ENCODE measurements at regions not wholly inside any gene's neighbourhood (a gene's known extent, or its start where the extent isn't known, plus 50 kb on each side); places are given as distances from the start of the nearest gene placed in this dataset.

DNA sequence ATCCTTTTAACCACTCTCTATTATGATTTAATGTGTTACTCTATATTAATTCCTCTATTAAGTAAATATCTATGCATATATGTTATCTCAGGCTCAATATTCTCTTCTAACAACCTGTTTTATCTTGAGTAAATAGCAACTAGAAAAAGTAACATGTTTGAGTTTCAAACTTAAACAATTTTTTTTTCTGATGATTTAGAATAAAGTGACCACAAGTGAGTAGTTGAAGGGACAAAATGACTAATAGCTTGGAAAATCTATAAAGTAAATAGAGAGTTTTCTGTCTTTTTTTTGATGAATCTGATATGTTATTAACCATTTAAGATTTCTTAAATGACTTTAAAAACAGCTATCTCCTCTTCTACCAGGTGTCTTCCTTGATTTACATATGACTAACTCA is 483.8 kb downstream of the TFEC start:
- Mint-ChIP-seq H3K36me3 (no peaks in the 10 kb centered on the region), H3K27me3 (peaks cover 8% of the 10 kb centered on the region), H3K9me3 (no peaks in the 10 kb centered on the region), H3K27ac (no peak overlapping the region), H3K4me3 (no peak overlapping the region), H3K4me1 (no peaks in the 10 kb centered on the region)
- ATAC-seq = no peak

DNA sequence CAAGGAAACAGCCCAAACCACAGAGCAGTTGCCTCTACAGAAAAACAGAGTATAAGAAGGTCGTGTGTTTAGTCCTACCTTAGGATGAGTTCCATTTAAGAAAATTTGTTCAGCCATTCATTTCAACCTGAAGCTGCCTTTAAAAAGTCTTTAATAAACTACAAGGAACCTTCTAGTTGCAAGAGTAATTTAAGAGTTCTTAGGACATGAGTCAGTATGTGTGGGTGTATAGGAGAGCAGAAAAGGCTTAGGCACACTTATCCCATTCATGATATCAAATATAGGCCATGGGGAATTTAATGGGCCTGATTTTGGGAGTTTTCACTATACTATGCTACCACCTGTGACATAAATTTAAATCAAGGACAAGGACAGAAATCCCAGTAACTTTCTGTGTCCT is 496.8 kb downstream of the TFEC start:
- Mint-ChIP-seq H3K27ac (no peak overlapping the region), H3K4me1 (no peaks in the 10 kb centered on the region), H3K9me3 (no peaks in the 10 kb centered on the region), H3K36me3 (no peaks in the 10 kb centered on the region), H3K4me3 (no peak overlapping the region), H3K27me3 (peaks cover 16% of the 10 kb centered on the region)
- ATAC-seq = no peak

DNA sequence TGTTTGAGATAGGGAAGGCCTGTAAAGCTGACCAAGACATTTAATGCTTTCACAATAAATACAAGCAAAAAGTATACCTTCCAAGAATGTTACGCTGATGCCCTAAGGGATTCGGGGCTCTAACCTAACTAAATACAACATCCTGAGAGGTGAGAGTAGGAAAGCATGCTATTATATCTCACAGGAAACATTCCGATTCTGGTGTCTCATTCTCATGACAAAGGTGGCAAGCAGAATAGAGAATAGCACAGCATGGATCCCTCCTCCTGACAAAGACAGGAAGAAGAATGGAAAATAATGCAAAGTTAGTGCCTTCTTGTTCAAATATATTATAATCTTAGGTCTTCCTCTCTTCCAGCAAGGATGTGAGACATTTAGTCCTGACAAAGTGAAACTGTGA is 504.3 kb downstream of the TFEC start:
- no peak for ATAC-seq
- H3K4me3 Mint-ChIP-seq = no peak overlapping the region
- H3K4me1 Mint-ChIP-seq = no peaks in the 10 kb centered on the region
- no peaks in the 10 kb centered on the region for H3K36me3 Mint-ChIP-seq
- H3K27ac Mint-ChIP-seq = no peak overlapping the region
- H3K27me3 Mint-ChIP-seq = no peaks in the 10 kb centered on the region
- peaks cover 8% of the 10 kb centered on the region for H3K9me3 Mint-ChIP-seq

- Mint-ChIP-seq H3K27ac (no peak overlapping the region), H3K9me3 (peaks cover 8% of the 10 kb centered on the region), H3K27me3 (no peaks in the 10 kb centered on the region), H3K4me3 (no peak overlapping the region), H3K4me1 (no peaks in the 10 kb centered on the region), H3K36me3 (no peaks in the 10 kb centered on the region)
- no peak for ATAC-seq
Measured at GRCh38 chr7:115522174-115522573, 508.4 kb downstream of the TFEC start.

GRCh38 chr7:115516341-115516740 is 514.2 kb downstream of the TFEC start:
- Mint-ChIP-seq H3K36me3 (no peaks in the 10 kb centered on the region), H3K27ac (no peak overlapping the region), H3K4me1 (no peaks in the 10 kb centered on the region), H3K4me3 (no peak overlapping the region), H3K27me3 (no peaks in the 10 kb centered on the region), H3K9me3 (no peaks in the 10 kb centered on the region)
- no peak for ATAC-seq

- no peaks in the 10 kb centered on the region for H3K36me3 Mint-ChIP-seq
- no peak for ATAC-seq
- peaks cover 21% of the 10 kb centered on the region for H3K27me3 Mint-ChIP-seq
- no peak overlapping the region for H3K4me3 Mint-ChIP-seq
- no peak overlapping the region for H3K27ac Mint-ChIP-seq
- no peaks in the 10 kb centered on the region for H3K4me1 Mint-ChIP-seq
- H3K9me3 Mint-ChIP-seq = no peaks in the 10 kb centered on the region
Measured at GRCh38 chr7:115511330-115511729, 519.2 kb downstream of the TFEC start.

DNA sequence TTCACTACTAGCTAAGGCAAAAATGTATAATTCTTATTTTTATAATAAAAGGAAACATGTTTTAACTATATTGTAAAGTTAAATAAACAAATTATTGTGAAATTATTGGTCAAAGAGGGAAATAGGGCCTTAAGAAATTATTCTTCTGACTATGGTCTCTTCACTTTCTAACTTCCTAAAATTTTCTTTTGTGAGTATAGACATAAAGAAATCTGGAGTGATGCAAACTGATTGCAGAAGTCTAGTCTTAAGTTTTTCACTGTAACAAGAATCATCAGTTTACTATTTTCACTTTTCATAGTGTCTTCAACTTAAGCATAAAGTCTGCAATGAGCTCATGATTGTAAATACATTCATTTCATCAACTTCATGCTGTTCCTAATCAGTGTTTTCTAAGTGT is 525.4 kb downstream of the TFEC start:
- Mint-ChIP-seq H3K36me3 (no peaks in the 10 kb centered on the region), H3K4me3 (no peak overlapping the region), H3K27me3 (peaks cover 21% of the 10 kb centered on the region), H3K9me3 (no peaks in the 10 kb centered on the region), H3K4me1 (no peaks in the 10 kb centered on the region), H3K27ac (no peak overlapping the region)
- no peak for ATAC-seq

- no peak overlapping the region for H3K27ac Mint-ChIP-seq
- ATAC-seq = no peak
Measured at GRCh38 chr7:115499956-115500355, 530.6 kb downstream of the TFEC start.

GRCh38 chr7:115496006-115496405 is 534.6 kb downstream of the TFEC start:
- Mint-ChIP-seq H3K4me3 (no peak overlapping the region), H3K27ac (no peak overlapping the region), H3K36me3 (no peaks in the 10 kb centered on the region), H3K4me1 (no peaks in the 10 kb centered on the region), H3K9me3 (no peaks in the 10 kb centered on the region), H3K27me3 (no peaks in the 10 kb centered on the region)
- ATAC-seq = no peak

More at GRCh38 chr7:115499956-115500355, 530.6 kb downstream of the TFEC start:
- no peak overlapping the region for H3K4me3 Mint-ChIP-seq
- H3K4me1 Mint-ChIP-seq = no peaks in the 10 kb centered on the region
- no peaks in the 10 kb centered on the region for H3K27me3 Mint-ChIP-seq
- H3K36me3 Mint-ChIP-seq = no peaks in the 10 kb centered on the region
- H3K9me3 Mint-ChIP-seq = no peaks in the 10 kb centered on the region

- Mint-ChIP-seq H3K9me3 (no peaks in the 10 kb centered on the region), H3K4me3 (no peak overlapping the region), H3K4me1 (no peaks in the 10 kb centered on the region), H3K36me3 (no peaks in the 10 kb centered on the region), H3K27me3 (no peaks in the 10 kb centered on the region), H3K27ac (no peak overlapping the region)
- no peak for ATAC-seq
Measured at GRCh38 chr7:115494529-115495147, 535.9 kb downstream of the TFEC start.

- no peak for ATAC-seq
- Mint-ChIP-seq H3K27ac (no peak overlapping the region), H3K36me3 (no peaks in the 10 kb centered on the region), H3K4me3 (no peak overlapping the region), H3K4me1 (no peaks in the 10 kb centered on the region), H3K27me3 (no peaks in the 10 kb centered on the region), H3K9me3 (no peaks in the 10 kb centered on the region)
Measured at GRCh38 chr7:115493381-115493780, 537.2 kb downstream of the TFEC start.

DNA sequence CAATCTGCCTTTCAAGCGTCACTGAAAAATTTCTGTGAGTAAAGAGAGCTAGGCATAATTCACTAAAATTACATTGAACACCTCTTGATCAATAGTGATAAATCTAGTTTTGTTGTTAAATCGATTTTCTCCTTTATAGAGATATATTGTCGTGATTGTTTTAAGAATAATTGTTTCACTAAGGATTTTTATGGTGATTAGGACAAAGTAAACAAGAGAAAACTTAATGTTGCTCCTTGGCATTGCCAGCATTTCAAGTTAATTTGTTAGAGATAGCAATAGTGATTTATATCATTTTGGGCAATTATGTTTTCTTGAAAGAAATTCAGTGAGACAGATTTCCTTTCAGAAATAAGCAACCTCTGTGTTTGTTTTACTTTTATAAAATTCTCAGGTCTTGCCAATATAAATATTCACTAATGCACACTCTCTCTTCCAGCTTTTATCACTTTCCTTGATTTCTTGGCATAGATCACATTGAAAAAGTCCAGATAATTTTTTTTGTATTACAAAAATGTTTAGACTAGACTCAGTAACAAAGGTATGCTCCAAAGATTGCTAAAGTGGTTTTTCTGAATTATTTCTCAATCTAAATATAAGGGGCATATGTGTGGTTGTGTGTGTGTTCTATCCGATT is 538.7 kb downstream of the TFEC start:
- ATAC-seq = no peak
- Mint-ChIP-seq H3K4me3 (no peak overlapping the region), H3K36me3 (no peaks in the 10 kb centered on the region), H3K27me3 (peaks cover 5% of the 10 kb centered on the region), H3K27ac (no peak overlapping the region), H3K4me1 (no peaks in the 10 kb centered on the region), H3K9me3 (no peaks in the 10 kb centered on the region)

GRCh38 chr7:115479448-115479847 is 551.1 kb downstream of the TFEC start:
- H3K9me3 Mint-ChIP-seq = no peaks in the 10 kb centered on the region
- H3K4me3 Mint-ChIP-seq = no peak overlapping the region
- H3K27me3 Mint-ChIP-seq = peaks cover 54% of the 10 kb centered on the region
- H3K36me3 Mint-ChIP-seq = no peaks in the 10 kb centered on the region
- H3K27ac Mint-ChIP-seq = no peak overlapping the region
- ATAC-seq = no peak
- H3K4me1 Mint-ChIP-seq = peaks cover 28% of the 10 kb centered on the region

DNA sequence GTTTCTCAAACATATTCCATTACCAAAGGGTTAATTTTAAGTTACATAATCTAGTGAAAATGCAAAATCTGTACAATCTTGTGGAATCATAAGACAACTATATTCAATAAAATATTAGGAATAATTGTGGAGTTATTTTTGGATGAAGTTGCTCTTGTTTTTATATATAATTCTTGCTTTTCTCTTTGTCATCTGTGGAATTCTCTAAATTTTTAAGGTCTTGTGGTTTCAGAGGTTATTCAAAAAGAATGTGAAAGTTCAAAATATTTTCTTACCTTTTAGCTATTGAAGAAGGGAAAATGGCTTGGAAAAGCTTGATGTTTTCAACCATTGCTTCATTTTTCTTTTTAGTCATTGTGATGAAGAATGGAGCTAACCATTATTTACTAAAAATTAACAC is 552.1 kb downstream of the TFEC start:
- Mint-ChIP-seq H3K4me1 (peaks cover 28% of the 10 kb centered on the region), H3K36me3 (no peaks in the 10 kb centered on the region), H3K27ac (no peak overlapping the region), H3K9me3 (no peaks in the 10 kb centered on the region), H3K27me3 (peaks cover 46% of the 10 kb centered on the region), H3K4me3 (no peak overlapping the region)
- no peak for ATAC-seq

DNA sequence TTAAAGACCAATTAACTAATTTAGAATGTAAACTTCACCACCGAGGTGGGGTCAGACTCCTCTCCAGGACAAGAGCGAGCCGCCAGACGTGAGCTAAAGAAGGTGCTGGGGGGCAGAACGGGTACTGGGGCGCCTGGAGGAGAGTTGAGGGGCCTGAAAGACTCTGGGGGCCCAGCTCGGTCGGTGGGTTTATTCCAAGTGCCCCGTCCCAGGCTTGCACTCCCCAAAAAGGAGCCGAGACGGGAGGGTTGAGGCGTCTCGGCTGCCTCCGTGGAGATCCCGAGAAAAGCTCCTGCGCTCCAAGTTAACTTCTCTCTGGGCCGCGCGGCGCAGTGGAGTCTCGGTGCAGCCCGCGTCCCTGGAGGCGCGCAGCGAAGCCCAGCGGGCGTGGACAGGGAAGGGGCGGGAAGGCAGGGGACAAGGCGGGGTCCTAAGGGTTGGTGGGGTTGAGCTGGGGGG is 553.3 kb downstream of the TFEC start:
- Mint-ChIP-seq H3K9me3 (no peaks in the 10 kb centered on the region), H3K4me3 (peak overlapping the region; percentile 83), H3K4me1 (peaks cover 28% of the 10 kb centered on the region), H3K27ac (no peak overlapping the region), H3K27me3 (peaks cover 46% of the 10 kb centered on the region), H3K36me3 (no peaks in the 10 kb centered on the region)
- ATAC-seq = no peak

- H3K9me3 Mint-ChIP-seq = no peaks in the 10 kb centered on the region
- H3K27me3 Mint-ChIP-seq = peaks cover 42% of the 10 kb centered on the region
- peak overlapping the region; percentile 83 for H3K4me3 Mint-ChIP-seq
- H3K36me3 Mint-ChIP-seq = no peaks in the 10 kb centered on the region
- no peak overlapping the region for H3K27ac Mint-ChIP-seq
- no peak for ATAC-seq
- peaks cover 28% of the 10 kb centered on the region for H3K4me1 Mint-ChIP-seq
Measured at GRCh38 chr7:115476671-115477181, 553.8 kb downstream of the TFEC start.
